Sigmoid colon (tissue), 4 donors: ENCODE measurements at regions not wholly inside any gene's neighbourhood (a gene's known extent, or its start where the extent isn't known, plus 50 kb on each side); places are given as distances from the start of the nearest gene placed in this dataset.

Source experiments
- EP300 ChIP-seq, 4 donors: sonication (generic); formaldehyde crosslinking; IDR thresholded peaks; one replicate each; pipeline ENCODE4 v1.6.1; 2017; ENCODE audit warnings: antibody characterized with exemption in 4 of 4
- POLR2AphosphoS5 ChIP-seq, 4 donors: sonication (generic); formaldehyde crosslinking; IDR thresholded peaks; one replicate each; pipeline ENCODE4 v1.6.1; 2017; ENCODE audit warnings: antibody characterized with exemption in 4 of 4
- TF ChIP-seq, protein P1 (sequence below), 4 experiments: fragments of 450-650 bp in 3 of 4; fragments of 200-600 bp in 1 of 4; IDR thresholded peaks; one replicate each; pipeline ENCODE4 v1.5.1; 2016 to 2019; ENCODE audit warnings: antibody characterized with exemption in 4 of 4, mild to moderate bottlenecking in 3 of 4, moderate library complexity in 2 of 4

DNA sequence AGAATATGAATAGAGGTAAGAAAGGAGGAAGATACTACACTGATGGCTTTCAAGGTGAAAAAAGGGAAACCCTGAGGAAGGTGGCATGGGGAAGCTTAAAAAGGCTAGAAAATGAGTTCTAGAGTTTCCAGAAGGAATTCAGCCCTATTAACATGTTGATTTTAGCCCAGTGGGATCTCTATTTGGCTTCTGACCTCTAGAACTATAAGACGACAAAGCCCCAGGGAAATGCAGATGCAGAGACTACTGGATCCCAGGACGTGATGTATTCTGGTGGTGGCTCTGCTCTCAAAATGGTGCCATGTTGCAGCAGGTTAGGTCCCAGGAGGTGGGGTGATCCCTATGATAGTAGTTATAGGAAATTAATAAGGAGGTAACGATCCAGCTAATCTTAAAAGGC, 120.4 kb downstream of the TMA16 start:
- TF ChIP-seq, protein P1, sequence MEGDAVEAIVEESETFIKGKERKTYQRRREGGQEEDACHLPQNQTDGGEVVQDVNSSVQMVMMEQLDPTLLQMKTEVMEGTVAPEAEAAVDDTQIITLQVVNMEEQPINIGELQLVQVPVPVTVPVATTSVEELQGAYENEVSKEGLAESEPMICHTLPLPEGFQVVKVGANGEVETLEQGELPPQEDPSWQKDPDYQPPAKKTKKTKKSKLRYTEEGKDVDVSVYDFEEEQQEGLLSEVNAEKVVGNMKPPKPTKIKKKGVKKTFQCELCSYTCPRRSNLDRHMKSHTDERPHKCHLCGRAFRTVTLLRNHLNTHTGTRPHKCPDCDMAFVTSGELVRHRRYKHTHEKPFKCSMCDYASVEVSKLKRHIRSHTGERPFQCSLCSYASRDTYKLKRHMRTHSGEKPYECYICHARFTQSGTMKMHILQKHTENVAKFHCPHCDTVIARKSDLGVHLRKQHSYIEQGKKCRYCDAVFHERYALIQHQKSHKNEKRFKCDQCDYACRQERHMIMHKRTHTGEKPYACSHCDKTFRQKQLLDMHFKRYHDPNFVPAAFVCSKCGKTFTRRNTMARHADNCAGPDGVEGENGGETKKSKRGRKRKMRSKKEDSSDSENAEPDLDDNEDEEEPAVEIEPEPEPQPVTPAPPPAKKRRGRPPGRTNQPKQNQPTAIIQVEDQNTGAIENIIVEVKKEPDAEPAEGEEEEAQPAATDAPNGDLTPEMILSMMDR (IDR thresholded peaks at IDR 0.05) = no peak
- no peak for TF ChIP-seq EP300 (IDR thresholded peaks at IDR 0.05)
- TF ChIP-seq POLR2AphosphoS5 (IDR thresholded peaks at IDR 0.05) = no peak
